GM18517 (cell line): ENCODE measurements at regions not wholly inside any gene's neighbourhood (a gene's known extent, or its start where the extent isn't known, plus 50 kb on each side); places are given as distances from the start of the nearest gene placed in this dataset.
"Not testable (repeated sequence)": the region's sequence is repeated elsewhere in the genome, so short reads cannot be mapped to it uniquely, and the experiment has no call there.

Experiments used
- ATAC-seq: cut with Tn5 transposase; IDR thresholded peaks from one replicate; pipeline ENCODE4 v1.9.1; 2021; ENCODE audit warnings: mild to moderate bottlenecking, moderate library complexity; ENCODE audit not compliant: unreplicated experiment

DNA sequence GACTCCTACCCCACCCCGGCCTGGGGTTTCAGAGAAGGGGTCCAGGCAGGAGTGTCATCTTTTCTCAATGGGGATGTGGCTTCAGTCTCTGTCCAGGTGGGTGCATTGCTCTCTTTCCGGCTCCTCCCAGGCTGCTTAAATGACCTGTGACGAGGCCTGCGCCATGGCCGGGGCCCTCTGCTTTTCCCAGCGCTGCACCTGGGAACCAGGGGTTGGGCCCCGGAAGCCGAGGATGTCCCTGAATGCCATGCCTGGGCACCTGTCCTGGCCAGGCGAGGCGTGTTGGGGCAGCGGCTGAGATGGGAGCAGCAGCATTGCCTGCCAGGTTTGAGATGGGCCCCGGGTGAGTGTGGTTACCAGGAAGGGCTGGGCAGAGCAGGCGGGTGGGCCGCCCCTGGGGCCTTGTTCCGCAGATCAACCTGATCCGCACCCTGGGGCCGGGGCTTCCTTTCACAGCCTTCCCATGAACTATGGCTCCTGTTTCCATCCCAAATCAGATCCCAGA is 147.4 kb downstream of the SEC14L1 start:
- ATAC-seq = no peak

DNA sequence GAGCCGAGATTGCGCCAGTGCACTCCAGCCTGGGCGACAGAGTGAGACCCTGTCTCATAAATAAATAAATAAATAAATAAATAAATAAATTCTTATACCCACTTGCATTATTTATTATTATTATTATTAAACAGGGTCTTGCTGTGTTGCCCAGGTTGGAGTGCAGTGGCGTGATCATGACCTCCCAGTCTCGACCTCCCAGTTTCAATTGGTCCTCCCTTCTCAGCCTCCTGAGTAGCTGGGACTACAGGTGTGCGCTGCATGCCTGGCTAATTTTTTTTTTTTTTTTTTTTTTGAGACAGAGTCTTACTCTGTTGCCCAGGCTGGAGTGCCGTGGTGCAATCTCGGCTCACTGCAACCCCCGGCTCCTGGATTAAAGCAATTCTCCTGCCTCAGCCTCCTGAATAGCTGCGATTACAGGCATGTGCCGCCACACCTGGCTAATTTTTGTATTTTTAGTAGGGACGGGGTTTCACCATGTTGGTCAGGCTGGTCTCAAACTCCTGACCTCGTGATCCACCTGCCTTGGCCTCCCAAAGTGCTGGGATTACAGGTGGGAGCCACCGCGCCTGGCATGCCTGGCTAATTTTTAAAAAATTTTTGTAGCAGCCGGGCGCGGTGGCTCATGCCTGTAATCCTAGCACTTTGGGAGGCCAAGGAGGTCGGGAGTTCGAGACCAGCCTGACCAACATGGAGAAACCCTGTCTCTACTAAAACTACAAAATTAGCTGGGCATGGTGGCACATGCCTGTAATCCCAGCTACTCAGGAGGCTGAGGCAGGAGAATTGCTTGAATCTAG is 150.2 kb downstream of the SEC14L1 start:
- not testable (repeated sequence) for ATAC-seq

DNA sequence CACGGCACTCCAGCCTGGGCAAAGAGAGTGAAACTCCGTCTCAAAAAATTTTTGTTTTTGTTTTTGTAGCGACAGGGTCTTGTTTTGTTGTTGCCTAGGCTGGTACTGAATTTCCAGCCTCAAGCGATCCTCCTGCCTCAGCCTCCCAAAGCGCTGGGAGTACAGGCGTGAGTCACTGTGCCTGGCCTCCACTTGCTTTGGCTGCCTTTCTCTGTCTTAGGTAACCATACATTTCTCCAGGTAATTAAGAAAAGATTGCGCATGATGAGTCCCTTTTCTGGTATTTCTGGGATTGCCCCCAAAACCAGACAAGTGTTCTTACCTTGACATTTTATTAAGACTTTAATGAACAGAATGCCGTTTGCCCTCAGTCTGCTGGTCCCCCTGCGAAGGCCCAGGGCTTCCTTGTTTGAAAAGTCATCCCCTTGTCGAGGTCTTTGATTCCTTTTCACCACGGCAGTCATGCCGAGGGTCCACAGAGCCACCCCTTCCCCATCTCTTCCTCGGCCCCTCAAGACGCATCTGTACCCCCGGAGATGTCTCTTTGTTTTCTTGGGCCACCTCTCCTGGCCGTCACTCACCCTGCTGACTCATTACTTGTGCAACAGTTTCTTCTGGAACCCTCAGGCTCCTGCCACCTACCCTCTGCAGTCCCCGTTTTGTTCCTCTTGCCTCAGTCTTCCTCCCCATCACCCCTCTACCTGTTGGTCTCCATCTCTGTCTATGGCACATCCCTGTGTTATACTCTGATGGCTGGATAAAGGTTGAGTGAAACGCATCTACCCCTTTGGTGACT is 151.0 kb downstream of the SEC14L1 start:
- no peak for ATAC-seq

DNA sequence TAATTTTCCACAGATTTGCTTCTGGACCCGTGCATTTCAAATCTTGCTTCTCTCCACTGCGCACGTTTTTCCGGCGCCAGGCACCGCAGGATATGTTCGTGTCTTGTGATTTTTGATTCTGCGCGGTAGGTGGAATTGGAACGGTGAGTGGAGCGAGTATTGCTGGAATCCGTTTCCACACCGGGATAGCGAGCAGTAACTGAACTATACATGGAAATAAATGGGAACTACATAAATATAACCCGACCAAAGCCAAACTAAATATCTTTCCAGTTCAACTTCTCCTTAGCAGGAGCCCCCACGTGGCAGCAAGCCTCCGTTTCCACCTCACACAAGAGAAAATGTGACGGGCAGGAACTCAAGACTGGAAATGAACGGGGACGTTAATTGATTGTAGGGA is 154.0 kb downstream of the SEC14L1 start:
- no peak for ATAC-seq

DNA sequence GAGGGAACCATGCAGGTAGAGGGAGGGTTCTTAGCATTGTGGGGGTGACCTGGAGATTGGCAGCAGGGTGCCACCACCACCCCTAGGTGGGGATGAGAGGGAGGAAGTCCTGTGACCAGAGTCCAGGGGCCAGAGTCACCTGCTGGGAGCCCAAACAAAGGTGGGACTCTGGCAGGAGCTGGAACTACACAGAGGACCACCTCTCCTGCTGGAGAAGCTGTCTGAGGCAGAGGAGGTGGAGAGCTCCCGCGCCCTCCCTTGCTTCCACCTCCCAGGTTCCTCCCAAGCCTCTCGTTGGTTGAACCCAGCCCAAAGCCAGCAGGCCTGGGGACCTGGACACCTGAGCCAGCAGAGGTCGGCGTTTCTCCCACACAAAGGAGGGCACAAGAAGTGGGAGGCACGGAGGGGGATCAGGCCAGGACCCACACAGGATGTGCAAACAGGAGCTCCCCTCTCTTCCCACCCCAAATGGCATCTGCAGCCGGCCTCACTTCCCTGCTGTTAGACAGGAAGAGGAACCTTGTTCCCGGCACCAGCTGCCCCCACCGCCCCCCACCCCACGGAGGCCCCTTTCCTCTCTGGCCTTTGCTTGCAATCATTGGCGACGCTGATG is 154.6 kb downstream of the SEC14L1 start:
- no peak for ATAC-seq

DNA sequence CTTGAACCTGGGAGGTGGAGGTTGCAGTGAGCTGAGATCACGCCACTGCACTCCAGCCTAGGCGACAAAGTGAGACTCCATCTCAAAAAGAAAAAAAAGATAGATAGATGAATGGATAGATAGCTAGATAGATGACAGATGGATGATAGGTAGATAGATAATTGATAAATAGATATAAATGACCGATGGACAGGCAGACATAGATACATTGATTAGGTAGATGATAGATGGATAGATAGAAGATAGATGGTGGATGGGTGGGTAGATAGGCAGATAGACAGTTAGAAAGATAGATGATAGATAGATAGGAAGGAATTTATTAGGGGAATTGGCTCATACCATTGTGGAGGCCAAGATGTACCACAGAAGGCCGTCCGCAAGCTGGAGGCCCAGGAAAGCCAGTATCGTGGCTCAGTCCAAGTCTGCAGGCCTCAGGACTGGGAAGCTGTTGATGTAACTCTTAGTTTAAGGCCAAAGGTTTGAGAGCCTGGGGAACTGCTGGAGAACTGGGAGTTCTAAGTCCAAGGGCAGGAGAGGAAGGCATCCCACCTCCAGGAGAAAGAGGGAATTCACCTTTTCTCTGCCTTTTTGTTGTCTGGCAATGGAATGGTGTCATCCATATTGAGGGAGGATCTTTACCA is 156.1 kb downstream of the SEC14L1 start:
- no peak for ATAC-seq

DNA sequence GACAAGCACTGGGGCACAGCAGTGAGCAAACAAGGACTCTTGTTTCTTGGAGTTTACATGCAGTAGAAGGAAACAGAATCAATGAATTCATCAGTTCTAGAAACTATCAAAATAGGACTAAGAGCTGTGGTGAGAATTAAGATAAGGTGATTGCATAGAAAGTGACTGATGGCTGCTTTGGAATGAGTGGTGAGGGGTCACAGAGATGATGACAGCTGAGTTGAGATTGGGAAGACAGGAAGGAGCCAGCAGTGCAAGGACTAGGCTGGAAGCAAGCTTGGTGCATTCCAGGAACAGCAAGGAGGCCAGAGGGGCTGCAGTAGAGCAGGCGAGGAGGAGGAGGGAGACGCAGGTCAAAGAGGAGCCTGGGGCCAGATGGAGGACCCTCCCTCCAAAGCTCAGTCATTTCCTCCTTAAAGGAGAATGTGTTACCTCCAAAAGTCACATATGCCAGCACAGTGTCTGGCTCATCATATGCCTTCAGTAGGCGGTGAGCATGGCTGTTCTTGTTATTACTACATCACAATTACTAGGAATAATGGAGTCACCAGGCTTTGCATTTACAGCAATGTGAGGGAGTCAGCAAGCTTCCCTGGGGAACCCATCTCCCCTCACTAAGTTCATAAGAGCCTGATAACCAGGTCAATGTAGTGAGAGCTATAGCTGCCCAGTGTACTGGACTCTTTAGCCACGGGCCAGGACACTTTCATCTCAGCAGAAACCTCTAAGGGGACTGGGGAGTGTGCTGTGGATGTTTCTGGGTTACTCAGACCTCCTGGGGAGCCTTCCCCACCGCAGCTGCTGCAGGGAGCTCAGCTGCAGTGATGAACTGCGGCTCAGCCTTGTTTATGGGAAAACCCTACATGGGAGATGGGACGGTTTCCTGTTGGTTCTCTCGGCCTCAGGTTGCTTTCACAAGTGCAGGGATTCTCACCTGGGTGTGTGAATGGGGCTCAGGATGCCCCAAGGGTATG is 157.2 kb downstream of the SEC14L1 start:
- ATAC-seq = no peak

DNA sequence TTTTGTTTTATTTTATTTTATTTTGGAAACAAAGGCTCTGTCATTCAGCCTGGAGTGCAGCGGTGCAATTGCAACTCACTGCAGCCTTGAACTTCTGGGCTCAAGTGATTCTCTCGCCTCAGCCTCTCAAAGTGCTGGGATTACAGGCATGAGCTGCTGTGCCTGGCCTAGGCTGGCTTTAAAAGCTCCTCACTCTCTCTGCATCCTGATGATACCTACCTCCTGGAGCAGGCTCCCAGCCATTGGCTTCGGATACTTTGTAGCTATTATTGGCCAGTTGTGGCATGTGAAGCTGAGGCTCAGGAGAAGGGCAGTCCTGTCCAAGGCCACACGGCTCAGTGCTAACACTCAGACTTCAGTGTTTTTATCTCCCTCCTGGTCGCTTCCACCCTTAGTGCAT is 158.0 kb downstream of the SEC14L1 start:
- ATAC-seq = no peak

DNA sequence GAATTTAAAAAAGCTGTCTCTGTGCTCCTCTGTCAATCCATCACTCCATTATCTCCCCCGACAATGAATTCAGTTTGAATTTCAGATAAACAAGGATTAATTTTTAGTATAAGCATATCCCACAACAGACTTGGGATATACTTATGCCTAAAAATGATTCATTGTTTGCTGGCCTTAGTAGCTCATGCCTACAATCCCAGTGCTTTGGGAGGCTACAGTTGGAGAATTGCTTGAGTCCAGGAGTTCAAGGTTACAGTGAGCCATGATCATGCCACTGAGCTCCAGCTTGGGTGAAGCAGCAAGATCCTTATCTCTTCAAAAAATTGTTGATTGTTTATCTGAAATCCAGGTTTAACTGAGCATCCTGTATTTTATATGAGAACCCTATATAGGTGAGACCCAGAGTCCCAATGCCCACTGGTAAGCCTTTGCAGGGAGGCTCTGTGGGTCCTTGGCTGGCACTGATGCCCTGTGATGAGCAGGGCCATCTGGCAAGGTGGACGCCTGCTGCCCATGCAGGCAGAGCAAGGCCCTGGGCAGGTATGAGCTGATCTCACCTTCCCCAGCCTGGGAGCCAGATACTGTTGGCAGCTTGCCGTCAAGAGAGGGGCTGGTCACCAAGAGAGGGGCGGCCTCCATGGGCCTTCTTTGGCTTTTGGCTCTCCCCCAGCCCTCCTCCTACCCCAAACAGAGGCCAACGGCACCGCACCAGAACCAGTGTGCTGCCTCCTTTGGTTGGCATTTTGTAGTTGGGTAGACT is 158.7 kb downstream of the SEC14L1 start:
- ATAC-seq = no peak

DNA sequence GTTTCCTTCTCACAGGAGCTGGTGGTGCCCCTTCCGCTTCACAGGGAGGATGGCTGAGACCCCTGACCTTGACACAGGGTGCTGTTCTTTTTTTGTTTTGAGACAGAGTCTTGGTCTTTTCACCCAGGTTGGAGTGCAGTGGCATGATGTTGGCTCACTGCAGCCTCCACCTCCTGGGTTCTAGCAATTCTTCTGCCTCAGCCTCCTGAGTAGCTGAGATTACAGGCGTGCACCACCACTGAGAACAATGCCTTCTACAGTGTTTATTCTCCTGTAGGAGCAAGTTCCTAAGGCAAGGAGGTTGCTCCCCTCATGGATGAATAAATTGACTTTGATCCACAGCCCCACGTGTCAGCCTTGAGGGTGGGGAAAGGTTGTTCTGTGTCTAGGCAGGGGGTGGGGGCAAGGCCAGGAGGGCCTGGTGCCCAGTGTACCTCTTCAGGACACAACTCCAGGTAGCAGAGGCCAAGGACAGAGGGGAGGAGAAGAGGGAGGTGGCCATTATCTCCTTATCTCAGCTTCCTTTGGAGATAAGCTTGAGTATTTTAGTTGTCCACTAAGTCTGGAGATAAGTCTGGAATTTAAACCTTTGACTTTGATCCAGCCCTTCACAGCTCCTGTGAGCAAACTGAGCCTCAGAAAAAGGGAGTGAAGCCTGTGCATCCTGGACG is 159.4 kb downstream of the SEC14L1 start:
- ATAC-seq = no peak

DNA sequence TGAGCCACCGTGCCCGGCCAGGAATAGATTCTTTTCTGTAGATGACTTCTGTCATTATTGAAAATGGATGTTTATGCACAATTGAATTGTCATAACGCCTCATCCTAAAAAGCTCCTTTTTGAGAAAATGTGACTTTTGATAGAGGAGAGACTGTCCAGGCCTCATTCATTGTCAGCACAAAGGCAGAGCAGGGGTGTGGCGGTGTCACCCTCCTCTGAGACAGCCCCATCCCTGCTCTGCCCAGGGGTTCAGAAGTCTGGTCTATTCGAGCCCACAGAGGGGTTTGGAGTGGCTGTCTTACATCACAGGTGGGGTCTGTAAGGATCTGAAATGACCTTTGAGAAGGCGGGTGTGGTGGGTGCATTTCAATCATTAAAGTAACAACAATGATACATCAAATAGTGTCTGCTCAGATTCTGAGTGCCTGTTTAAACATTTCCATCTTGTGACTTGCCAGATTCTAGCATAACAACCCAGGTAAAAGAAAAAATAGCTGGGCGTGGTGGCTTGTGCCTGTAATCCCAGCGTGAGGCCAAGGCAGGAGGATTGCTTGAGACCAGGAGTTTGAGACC is 161.0 kb downstream of the SEC14L1 start:
- ATAC-seq = no peak

DNA sequence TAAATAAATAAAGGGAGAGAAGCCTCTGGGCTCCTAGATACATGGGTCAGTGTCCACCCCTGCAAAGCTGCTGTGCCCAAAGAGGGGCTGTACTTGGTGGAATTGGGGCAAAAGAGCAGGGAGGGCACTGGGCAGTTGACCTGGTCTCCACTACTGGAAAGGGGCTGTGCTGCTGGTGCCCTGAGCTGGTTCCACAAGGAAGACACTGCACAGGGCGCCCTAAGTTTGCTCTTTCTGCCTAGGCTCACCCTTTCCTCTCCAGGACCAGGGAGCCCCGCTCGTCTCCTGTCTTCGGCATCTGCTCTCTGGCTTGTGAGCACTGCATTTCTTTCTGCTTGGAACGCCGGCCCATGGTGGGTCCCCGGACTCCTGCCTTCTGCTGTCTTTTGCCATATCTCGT is 161.9 kb downstream of the SEC14L1 start:
- ATAC-seq = no peak

DNA sequence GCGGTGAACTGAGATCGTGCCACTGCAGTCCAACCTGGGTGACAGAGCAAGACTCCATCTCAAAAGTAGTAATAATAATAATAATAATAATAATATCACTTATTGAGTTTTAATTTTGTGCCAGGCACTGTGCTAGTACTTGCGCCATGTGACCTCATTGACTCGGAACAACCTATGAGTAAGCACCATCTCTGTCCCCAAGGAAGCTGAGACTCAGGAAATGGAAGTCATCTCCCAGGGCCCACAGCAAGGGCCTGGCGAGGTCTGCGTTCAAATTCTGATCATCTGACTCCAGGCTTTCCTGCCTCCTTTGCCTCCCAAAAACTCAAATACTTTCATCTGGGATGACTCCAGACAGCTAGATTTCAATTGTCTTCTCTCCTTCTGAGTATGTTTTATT is 162.9 kb downstream of the SEC14L1 start:
- no peak for ATAC-seq

DNA sequence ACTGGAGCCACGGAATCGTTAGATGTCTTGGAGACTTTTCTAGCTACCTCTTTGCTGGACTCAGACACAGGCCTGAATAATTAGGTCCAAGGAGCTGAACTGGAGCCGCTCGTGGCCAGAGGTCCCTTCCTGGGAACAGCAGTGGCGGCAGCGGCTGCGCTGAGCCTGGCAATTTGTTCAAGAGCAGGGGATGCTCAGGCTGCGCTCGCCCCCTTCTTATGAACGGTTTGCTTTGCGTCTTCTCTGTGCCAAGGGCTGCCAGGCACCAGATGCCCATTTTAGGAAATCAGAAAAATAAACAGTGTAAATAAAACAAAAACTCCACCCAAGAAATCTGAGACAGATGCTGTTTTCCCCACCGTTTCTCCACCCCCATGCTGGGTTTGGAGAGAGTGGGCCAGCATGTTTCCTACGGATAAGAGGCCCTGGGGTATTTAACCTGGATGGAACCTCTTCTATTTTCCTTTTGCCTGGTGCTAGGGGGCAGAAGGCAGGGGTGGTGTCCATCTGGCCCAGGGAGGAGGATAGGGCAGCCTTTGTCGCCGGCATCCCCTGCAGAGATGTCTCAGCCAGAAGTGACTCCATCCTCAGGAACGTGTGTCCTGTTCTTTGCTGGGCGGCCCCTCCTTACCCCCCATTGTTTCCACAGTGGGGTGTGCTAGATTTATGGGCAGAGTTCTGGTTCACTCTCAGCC is 163.4 kb downstream of the SEC14L1 start:
- no peak for ATAC-seq

DNA sequence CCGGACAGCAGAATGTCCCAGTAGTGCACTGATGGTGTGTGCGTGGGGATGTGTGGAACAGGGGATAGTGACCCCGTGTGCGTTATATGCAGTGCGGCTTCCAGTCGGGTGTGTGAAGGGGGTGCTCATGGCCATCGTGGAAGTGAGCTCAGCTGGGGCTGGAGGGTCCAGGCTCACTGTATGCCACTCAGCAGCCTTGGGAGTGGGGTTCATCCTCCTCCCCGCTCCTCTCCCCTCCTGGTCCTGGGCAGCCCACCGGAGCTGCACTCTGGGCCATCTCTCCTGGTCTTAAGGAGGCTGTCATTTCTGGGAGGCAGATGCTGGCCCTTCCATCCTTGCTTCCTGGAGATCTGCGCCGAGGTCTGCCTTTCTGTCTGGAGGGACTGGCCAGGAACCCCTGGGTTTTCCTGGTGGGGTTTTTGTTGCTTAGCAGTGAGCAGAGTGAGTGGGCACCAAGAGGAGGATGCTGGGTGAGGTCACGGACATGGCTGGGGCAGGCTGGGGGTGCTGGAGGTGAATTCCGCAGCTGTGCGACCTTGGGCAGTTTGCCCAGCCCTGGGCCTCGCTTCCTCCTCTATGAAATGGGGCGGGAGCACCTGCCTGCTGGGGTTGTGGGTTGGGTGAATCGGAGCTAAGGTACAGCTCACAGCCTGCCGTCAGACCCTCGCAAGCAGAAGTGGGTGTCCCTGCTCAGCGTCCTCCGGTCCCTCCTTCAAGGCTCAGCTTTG is 164.1 kb downstream of the SEC14L1 start:
- no peak for ATAC-seq

DNA sequence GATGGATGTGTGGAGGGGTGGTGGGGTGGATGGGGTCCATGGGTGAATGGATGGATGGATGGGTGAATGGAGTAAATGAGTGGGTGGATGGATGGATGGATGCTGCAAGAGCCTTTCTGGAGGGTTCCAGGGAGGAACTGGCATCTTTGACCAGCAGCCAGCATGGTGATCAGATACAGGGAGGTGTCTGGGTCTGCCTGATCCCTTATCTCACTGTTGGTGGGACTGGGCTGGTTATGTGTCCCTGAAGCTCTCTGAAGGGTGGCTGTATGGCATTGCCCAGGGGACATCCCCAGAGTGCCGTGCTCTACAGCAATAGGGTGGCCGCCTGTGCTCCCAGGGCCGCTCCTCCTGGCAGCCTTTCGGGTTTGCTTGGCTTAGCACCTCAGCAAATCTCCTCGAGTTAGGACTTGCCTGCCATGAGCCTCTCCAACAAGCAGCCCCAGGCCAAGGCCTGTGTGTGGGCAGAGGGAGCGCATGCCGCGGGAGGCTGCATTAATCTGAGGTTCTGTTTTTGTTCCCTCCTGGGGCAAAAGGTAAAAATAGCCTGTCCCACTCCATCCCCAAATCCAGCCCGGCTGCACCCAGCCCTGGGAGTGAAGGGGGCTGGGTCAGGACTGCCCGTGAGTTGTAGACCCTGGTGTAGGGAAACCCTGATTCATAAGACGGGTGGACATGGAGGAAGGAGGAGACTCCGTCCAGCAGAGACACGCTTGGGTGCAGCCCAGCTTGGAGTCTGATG is 165.4 kb downstream of the SEC14L1 start:
- ATAC-seq = no peak
